SKM-1 treated with dmso at 0.1 percent for 144 hours (cell line): ENCODE measurements at regions not wholly inside any gene's neighbourhood (a gene's known extent, or its start where the extent isn't known, plus 50 kb on each side); places are given as distances from the start of the nearest gene placed in this dataset.

Experiments used
- DNase-seq: peaks from one replicate; lab custom pipeline; 2025; ENCODE audit not compliant: unreplicated experiment; lab: John Stamatoyannopoulos, UW

DNA sequence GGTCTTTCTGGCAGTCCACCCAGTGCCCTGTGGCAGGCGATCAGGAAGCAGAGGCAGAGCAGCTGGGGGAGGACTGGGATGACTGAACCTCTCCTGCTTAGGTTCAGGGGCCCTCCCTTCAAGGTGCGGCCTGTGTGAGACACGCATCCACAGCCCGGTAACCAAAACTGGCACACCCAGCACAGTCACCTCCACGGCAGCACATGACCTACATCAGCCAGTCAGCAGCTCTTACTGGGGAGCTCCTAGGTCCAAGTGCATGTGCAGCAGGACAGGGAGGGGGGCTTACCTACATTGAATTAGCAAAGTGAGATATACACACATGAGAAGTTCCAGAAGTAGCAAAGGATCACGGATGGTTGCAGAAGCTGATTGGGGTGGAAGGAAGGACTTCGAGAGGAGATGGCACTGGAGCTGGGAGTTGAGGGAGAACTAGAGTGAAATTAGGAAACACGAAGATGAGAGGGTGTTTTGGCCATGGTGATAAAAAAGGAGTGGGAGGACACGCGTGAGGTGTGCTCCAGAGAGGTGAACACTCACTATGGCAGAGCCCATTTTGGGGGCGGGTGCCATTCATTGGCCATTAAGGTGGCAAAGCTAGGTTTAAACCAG is 51.4 kb upstream of the IRF2BP2 start:
- DNase-seq, result no peak

DNA sequence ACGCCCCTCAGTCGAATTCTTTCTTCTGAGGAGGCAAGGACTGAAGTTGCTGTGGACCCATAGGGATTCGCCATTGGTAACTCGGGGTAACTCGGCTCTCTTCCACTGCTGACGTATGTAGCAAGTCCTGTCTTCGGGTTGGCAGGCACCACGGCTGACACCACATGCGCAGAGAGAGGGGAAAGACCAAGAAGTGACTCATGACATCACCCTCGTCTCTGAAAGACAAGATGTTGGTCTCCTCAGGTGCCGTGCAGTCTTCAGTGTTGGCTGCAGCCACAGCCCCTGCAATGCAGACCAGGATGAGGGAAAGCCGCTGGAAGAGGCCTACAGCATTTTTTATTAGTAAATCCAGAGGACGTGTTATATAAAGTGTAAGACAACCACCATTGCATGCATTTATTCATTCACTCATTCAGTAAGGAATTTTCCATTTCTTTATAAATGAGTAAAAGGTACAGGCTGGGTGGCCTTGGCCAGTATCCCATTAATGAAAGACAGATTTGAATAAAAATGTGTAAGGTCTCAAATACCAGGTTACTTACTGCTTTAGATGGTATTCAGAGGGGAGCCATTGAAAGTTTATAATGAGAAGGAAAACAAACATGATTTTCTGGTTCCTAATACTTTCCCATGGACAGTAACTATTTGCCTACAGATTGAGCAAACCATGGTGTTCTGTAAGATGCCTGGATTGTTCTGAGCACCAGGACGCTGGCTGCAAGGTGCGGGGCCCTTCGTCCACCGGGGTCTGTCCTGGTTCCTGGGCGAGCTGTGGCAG is 50.7 kb upstream of the IRF2BP2 start:
- no peak for DNase-seq
